ENCODE measurements at regions not wholly inside any gene's neighbourhood (a gene's known extent, or its start where the extent isn't known, plus 50 kb on each side); places are given as distances from the start of the nearest gene placed in this dataset.

DNA sequence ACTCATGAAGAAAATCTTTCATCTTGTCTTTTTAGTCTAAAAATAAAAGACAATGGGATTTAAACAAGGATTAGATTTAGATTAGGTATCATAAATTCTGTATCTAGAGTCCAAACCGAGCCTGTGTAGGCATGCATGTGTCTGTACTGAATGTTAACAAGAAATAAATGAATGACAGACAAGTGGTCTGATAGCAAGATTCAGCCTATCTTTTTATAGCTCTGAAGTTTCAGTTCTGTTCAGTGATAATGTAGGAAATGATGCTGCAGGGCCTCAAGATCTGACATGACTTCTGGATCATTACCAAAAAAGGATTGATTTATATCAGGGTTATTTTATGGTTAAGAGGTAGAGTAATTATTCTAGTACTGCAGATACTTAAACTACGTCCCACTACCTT, 137.0 kb upstream of the ATP5MC3 start:
- TF ChIP-seq HDGF (IDR thresholded peaks at IDR 0.05; ENCODE audit: borderline replicate concordance) (no peak), NFRKB (IDR thresholded peaks at IDR 0.05) (no peak), LEF1 (IDR thresholded peaks at IDR 0.05; ENCODE audit: borderline replicate concordance) (no peak), FOXM1 (IDR thresholded peaks at IDR 0.05; ENCODE audit: borderline replicate concordance) (no peak), SP1 (IDR thresholded peaks at IDR 0.05) (no peak), ELF4 (IDR thresholded peaks at IDR 0.05) (no peak), FOXA1 (IDR thresholded peaks at IDR 0.05) (no peak)
